Glutamatergic neuron (in vitro differentiated cells): ENCODE measurements at regions not wholly inside any gene's neighbourhood (a gene's known extent, or its start where the extent isn't known, plus 50 kb on each side); places are given as distances from the start of the nearest gene placed in this dataset.

Experiments
- DNase-seq: peaks from one replicate; pipeline ENCODE4 v3.0.0; 2022
- H3K27ac Mint-ChIP-seq: one replicate; pipeline ENCODE4 v1.8.0; 2020; ENCODE audit warnings: mild to moderate bottlenecking, mixed read lengths, inconsistent platforms; ENCODE audit not compliant: unreplicated experiment
- H3K27me3 Mint-ChIP-seq: one replicate; pipeline ENCODE4 v1.8.0; 2020; ENCODE audit warnings: mild to moderate bottlenecking, moderate library complexity, mixed read lengths, inconsistent platforms; ENCODE audit not compliant: unreplicated experiment
- H3K36me3 Mint-ChIP-seq: one replicate; pipeline ENCODE4 v1.8.0; 2020; ENCODE audit warnings: mild to moderate bottlenecking, mixed read lengths, inconsistent platforms; ENCODE audit not compliant: unreplicated experiment
- H3K4me1 Mint-ChIP-seq: one replicate; pipeline ENCODE4 v1.8.0; 2020; ENCODE audit warnings: mild to moderate bottlenecking, low read depth, mixed read lengths, inconsistent platforms; ENCODE audit not compliant: unreplicated experiment
- H3K4me3 Mint-ChIP-seq: one replicate; pipeline ENCODE4 v1.8.0; 2020; ENCODE audit warnings: mild to moderate bottlenecking, mixed read lengths, inconsistent platforms; ENCODE audit not compliant: unreplicated experiment
- H3K9me3 Mint-ChIP-seq: one replicate; pipeline ENCODE4 v1.8.0; 2020; ENCODE audit warnings: mild to moderate bottlenecking, moderate library complexity, mixed read lengths, inconsistent platforms; ENCODE audit not compliant: unreplicated experiment
- CTCF ChIP-seq: fragments of 200-600 bp; sonication (generic); IDR thresholded peaks from one replicate; pipeline ENCODE4 v1.5.0; 2021; ENCODE audit not compliant: partially characterized antibody, unreplicated experiment

GRCh38 chr21:43297391-43297981, 128.7 kb downstream of the CRYAA start:
- no peak overlapping the region for H3K27ac Mint-ChIP-seq
- peak; percentile 10 for DNase-seq
- H3K9me3 Mint-ChIP-seq: peaks cover 8% of the 10 kb centered on the region
- TF ChIP-seq CTCF: no peak
- no peak overlapping the region for H3K4me3 Mint-ChIP-seq
- peaks cover 7% of the 10 kb centered on the region for H3K27me3 Mint-ChIP-seq
- no peaks in the 10 kb centered on the region for H3K36me3 Mint-ChIP-seq
- peaks cover 14% of the 10 kb centered on the region for H3K4me1 Mint-ChIP-seq

DNA sequence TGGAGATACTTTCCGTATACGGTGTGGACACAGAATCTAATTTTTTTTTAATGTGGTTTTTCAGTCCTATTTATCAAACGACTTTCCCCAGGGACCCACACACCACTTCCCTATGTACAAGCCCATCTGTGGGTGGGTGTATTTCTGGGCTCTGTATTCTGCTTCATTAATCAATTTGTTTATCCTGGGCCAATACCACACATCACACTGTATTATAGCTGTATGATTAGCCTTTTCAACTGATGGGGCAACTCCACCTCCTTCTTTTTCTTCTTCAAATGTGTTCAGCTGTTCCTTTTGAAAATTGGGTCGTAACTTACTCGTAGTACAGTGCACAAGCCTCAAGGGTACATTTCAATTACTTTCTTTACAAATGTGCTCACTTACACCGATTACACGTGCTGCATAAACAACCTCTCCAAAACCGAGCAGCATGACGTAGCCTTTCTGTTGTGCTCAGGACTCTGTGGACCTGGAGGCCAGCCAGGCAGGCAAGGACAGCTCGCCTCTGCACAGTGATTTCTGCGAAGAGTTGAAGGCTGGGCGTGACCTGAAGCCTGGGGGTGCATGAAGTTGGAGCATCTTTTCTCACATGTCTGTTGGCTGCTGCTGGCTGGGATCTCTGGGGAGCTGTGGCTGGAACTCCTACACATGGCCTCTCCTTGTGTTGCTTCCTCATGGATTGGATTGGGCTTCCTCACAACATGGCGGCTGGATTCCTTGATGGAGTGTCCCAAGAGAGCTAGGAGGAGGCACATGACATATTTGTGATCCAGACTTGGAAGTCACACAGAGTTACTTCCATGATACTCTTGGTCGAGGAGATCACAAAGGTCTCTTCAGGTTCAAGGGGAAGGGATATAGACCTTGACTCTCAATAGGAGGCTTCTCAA, 126.5 kb downstream of the CRYAA start:
- DNase-seq: no peak
- no peak for TF ChIP-seq CTCF
- peaks cover 20% of the 10 kb centered on the region for H3K4me1 Mint-ChIP-seq
- no peak overlapping the region for H3K27ac Mint-ChIP-seq
- H3K4me3 Mint-ChIP-seq: peak overlapping the region; percentile 19
- no peaks in the 10 kb centered on the region for H3K36me3 Mint-ChIP-seq
- H3K9me3 Mint-ChIP-seq: peaks cover 10% of the 10 kb centered on the region
- H3K27me3 Mint-ChIP-seq: peaks cover 7% of the 10 kb centered on the region

- Mint-ChIP-seq H3K27me3 (peaks cover 7% of the 10 kb centered on the region), H3K4me3 (no peak overlapping the region), H3K36me3 (no peaks in the 10 kb centered on the region), H3K27ac (no peak overlapping the region), H3K4me1 (peaks cover 21% of the 10 kb centered on the region), H3K9me3 (peaks cover 10% of the 10 kb centered on the region)
- DNase-seq: peak; percentile 4
- TF ChIP-seq CTCF: no peak
Measured at GRCh38 chr21:43294194-43294902, 125.5 kb downstream of the CRYAA start.

DNA sequence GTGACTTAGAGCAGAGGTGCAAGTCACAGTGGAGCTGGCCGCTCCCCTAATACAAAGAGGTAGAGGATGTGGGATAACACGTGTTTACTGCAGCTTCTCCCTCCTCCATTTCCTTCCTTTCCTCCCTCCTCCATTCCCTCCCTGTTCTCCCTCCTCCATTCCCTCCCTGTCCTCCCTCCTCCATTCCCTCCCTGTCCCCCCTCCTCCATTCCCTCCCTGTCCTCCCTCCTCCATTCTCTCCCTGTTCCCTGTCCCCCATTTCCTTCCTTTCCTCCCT, 124.0 kb downstream of the CRYAA start:
- no peak overlapping the region for H3K4me3 Mint-ChIP-seq
- H3K36me3 Mint-ChIP-seq: no peaks in the 10 kb centered on the region
- no peak overlapping the region for H3K27ac Mint-ChIP-seq
- no peak for DNase-seq
- H3K4me1 Mint-ChIP-seq: peaks cover 23% of the 10 kb centered on the region
- H3K9me3 Mint-ChIP-seq: peaks cover 10% of the 10 kb centered on the region
- TF ChIP-seq CTCF: no peak
- peaks cover 4% of the 10 kb centered on the region for H3K27me3 Mint-ChIP-seq
